NCI-H446 treated with DMSO at 0.1 percent for 48 hours (cell line): ENCODE measurements at regions not wholly inside any gene's neighbourhood (a gene's known extent, or its start where the extent isn't known, plus 50 kb on each side); places are given as distances from the start of the nearest gene placed in this dataset.
A peak's percentile ranks its signal among the peaks of the same experiment; 100 is the strongest.

Source experiments
- DNase-seq: peaks from one replicate; lab custom pipeline; 2025; lab: John Stamatoyannopoulos, UW

DNA sequence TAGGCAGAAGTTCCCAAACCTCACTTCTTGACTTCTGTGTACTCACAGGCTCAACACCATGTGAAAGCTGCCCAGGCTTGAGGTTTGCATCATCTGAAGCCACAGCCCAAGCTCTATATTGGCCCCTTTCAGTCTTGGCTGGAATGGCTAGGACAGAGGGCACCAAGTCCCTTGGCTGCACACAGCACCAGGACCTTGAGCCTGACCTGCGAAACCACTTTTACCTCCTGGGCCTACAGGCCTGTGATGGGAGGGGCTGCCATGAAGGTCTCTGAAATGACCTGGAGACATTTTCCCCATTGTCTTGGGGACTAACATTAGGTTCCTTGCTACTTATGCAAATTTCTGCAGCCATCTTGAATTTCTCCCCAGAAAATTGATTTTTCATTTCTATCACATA is 288.3 kb upstream of the ZC3H12C start:
- no peak for DNase-seq

GRCh38 chr11:109806205-109806604 is 287.0 kb upstream of the ZC3H12C start:
- no peak for DNase-seq

- DNase-seq = no peak
These were observed 284.6 kb upstream of the ZC3H12C start for GRCh38 chr11:109808569-109808968.

- DNase-seq = no peak
These were observed 278.4 kb upstream of the ZC3H12C start for GRCh38 chr11:109814824-109815223.

- no peak for DNase-seq
These were observed 277.6 kb upstream of the ZC3H12C start for GRCh38 chr11:109815500-109816150.

GRCh38 chr11:109818290-109818689 is 274.9 kb upstream of the ZC3H12C start:
- DNase-seq = no peak

DNA sequence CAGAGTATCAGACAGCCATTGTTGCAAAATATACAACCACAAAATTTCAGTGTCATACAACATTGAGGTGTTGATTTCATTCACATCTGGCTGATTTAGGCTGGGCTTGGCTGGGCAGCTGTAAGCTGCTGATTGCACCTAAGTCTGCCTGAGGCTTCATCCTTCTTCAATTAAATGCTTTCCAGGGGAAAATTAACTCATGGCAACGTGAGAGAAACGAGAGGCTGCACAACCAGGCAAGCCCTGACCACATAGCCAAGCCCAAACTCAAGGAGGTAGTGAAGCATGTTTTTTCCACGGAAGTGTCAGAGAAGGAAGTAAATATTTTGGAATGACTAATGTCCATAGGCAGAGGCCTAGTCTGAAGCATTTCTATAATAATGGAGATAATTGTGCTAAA is 273.8 kb upstream of the ZC3H12C start:
- DNase-seq = no peak

DNA sequence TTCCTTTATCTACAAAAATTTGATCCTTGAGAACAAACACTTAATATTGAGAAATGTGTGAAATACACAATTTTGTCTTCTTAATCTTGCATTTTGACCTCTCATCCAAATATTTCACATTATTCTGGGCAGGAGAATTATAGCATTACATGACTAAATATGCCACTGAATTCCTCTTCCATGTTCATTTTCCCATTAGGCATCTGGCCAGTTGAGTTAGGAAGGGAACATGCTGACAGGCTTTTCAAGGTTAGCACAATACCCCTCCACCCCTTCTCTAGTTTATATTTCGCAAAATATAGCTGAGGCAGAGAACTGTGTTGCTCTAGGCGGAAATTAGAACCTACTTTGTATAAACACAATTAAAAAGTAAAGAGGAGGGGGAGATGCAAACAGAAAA is 271.7 kb upstream of the ZC3H12C start:
- no peak for DNase-seq

DNA sequence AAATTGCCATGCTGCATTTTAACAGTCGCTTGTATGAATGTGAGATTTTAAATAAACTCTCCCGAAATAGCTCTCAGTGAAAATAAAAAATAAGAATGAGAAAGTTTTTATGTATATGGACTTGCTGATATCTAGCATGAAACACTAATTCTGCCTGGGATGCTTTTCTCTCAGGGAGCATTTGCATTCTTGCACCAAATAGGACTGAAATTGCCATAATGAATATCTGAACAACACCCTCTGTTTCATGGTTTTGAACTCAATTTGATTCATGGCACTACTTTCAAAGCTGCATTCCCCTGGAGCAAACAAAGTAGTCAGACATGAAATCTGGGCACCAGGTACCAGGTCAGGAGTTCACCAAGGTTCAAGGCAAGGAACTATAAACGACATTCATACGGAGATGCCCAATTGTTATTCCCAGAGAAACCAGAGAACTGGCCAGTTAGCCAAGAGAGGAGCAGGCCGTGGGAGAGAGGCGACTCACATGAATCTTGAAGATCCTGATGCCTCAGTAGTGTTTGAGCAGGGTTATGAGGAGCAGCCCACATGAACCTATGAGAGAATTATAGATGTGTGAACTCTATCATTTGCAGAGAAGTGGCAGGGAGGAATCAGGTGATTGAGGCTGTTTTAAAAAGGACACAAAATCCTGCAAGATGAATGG is 270.6 kb upstream of the ZC3H12C start:
- DNase-seq = no peak

DNA sequence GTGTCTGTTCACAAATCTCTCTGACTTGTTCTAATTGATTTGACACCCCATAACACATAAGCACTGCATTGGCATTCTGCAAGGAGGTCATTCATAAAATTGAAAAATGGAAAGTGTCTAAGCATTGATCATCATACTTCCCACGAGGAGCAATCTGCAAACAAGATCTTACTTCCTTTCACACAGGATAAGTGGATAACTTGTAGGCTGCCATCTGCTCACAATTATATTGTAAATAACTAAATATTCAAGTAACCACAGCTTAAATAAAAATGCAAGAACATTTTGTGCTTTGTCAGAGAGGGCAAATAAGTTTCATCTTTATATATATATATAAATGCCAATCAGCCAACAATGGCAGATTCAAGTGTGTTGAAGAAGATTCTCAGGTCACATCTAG is 264.8 kb upstream of the ZC3H12C start:
- DNase-seq = no peak

DNA sequence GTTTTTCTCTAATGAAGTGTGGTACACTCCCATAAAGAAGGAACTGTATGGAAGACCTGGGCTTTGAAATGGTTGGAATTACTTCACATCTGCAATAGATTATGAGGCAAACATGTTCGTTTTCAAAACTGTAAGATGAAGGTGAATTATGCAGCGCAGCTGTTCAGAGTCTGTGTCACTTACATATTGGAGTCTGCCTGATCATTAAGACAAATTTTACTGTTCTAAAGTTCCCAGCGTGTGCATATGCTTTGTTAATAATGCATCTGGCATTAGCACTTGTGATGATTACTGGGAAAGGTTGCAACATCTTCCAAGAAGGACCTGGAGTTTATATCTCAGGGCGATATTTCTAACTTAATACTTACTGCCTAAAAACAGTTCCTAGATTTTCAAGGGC is 255.2 kb upstream of the ZC3H12C start:
- DNase-seq = no peak

- DNase-seq = no peak
These were observed 247.8 kb upstream of the ZC3H12C start for GRCh38 chr11:109845437-109845836.

- DNase-seq = no peak
These were observed 245.6 kb upstream of the ZC3H12C start for GRCh38 chr11:109847621-109848020.

GRCh38 chr11:109849051-109849450 is 244.1 kb upstream of the ZC3H12C start:
- no peak for DNase-seq

DNA sequence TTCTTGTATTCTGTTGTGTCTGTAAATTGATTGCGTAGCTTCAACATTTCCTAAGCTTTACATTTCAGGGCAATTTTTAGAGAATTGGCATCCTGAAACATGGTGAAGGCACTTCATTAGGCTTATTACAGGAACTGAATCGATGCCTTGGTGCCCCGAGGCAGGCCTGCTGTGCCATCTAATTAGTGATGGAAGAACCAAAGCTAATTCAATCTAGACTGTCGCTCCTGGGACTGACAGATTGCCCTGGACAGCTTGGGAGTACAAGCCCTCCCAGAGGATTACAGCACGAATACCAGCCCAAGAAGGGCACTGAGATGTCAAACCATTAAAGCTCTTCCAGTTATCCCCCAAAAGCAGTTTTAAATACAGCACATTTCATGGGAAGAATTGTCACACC is 243.2 kb upstream of the ZC3H12C start:
- DNase-seq = no peak

DNA sequence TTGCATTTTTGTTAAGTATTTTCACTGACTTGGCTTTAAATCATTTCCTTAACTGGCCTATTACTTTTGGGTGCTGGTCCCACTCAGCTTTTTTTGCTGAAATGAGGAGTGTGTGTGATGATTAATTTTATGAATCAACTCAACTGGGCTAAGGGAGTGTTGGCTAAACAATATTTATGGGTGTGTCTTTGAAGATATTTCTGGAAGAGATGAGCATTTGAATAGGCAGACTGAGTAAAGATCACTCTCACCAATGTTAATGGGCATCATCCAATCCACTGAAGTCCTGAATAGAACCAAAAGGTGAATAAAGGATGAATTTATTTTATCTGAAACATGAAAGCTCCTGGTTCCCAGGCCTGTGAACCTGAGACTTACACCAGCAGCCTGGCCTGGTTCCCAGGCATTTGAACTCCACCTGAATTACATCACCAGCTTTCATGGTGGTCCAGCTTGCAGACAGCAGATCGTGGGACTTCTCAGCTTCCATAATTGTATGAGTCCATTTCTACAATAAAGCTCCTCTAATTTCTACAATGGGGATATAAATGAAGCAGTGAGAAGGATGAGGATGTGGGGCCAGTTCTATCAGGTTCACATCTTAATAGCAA is 241.3 kb upstream of the ZC3H12C start:
- no peak for DNase-seq

DNA sequence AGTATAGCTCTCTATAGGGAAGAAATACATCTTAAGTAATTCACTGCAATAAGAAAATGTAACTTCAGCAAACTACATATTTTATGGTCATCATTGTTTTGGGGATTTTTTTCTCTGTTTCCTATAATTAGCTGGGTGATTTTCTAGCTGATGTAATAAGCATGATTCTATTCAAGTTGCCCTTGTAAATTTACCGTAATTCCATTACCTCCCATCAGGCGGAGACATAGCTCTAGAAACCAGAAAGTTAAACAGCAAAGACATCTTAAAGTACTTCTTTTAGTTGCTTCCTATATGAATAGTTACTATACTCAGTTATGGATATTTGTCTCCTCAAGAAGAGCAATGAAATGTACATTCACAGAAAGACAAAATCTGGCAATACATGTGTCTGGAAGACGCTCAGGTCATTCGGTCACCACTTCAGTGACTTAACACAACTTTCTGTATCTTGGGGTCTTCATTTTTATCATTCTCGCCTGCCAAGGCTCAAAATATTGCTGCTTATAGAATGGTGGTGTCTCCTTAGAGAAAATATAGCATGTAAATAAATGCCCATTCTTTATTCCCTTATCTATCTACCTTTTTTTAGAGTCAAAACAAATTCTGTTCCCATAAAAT is 239.9 kb upstream of the ZC3H12C start:
- peak; percentile 46 for DNase-seq

DNA sequence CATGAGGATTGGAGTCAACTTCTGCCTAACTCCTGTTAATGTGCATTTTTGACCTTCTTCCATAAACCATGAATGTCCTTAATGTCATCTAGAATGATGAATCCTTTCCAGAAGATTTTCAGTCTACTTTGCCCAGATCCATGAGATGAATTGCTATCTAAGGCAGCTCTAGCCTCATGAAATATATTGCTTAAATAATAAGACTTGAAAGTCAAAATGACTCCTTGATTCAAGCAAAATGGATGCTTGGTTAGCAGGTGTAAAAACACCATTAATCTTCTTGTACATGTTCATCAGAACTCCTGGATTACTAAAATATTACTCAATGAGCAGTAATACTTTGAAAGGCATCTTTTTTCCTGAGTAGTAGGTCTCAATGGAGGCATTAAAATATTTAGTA is 238.5 kb upstream of the ZC3H12C start:
- no peak for DNase-seq

DNA sequence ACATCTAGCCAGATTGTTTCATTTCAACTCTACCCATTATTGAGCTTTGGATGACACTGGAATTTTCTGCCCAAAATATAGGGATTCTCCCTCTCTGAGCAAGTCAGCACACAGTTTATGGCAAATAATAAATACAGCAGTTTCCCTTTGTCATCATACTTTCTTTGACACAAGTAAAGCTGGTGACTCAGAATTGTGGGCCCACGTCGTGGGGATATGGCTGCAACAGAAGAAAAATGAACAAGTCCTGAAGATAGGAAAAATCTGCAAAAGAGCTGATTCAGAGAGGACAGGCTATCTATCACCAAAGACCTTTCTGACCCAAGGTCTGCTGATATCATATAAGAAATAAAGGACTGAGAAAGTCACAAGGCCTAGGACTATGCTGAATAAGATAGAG is 236.3 kb upstream of the ZC3H12C start:
- DNase-seq = no peak

GRCh38 chr11:109857637-109858036 is 235.6 kb upstream of the ZC3H12C start:
- DNase-seq = no peak

DNA sequence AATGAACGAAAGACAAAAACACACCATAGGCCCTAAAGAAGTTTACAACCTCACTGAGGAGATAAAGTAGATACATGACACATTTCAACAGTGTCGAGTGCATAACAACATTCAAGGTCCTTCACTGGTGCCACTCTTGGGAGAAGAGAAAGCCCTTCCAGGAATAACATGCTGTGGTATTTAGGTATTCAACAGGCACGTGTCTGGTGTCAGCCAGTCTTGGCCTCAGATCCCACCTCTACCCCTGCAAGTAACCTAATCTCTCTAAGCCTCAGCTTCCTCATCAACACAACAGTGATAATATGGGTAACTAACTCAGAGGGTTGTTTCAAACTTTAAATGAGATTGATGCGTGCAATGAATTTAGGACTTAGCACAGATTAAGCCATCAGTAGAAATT is 235.0 kb upstream of the ZC3H12C start:
- DNase-seq = no peak

DNA sequence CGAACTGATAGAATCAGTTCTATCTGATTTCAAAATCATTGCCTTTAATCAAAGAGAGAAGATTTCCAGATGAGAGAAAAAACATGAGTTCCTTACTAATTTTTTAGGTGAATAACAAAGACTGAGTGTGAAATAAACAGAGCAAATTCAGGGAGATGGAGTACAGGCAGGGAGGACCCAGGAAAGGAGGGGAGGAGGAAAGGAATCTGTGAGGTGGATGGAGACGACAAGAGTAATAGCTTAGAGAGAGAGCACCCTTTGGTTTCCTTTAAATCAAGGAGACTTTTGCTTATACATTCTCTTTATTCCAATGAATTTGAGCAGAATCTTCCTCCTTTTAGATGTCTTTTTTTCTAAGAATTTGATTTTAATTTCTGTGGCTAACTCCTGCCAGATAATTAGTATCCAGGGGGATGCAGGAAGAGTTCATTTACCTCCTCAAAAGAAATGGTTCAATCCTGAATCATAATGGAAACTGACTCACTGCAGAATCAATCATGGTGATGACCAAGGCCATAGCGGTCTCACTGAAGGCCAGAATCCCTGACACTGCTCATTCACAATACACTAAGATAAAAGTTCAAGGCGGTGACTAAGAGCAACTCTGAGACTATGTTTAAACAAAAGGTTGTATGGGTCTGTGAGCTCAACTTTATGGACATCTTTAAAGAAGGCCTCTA is 234.0 kb upstream of the ZC3H12C start:
- DNase-seq = no peak

DNA sequence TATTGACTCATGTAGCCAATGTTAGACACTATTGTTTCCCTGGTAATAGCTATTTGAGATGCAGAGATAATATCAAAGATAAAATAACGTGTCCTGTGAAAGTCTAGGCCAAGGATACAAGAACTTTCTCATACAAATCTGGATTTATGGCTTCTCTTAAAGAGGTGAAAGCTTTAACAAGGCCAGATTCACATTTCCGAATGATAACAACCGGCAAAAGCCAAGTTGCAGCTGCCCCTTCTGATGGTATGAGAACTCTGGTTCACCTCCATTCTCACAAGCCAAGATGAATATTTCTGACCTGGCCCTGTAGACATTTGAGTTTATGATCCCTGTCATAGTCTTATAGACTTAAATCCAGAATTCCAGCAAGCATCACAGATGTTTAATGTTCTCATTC is 230.4 kb upstream of the ZC3H12C start:
- no peak for DNase-seq
